Neural cell (in vitro differentiated cells): ENCODE measurements at regions not wholly inside any gene's neighbourhood (a gene's known extent, or its start where the extent isn't known, plus 50 kb on each side); places are given as distances from the start of the nearest gene placed in this dataset.

ENCODE experiments used
- EP300 ChIP-seq: fragments of 450-650 bp; conservative IDR thresholded peaks from 2 replicates; pipeline ENCODE4 v1.6.1; 2014; ENCODE audit warnings: antibody characterized with exemption, mild to moderate bottlenecking, moderate library complexity; ENCODE audit not compliant: poor library complexity, severe bottlenecking
- EZH2 ChIP-seq: fragments of 200-600, 300-800 bp; shearing (Covaris generic), sonication (generic); IDR thresholded peaks from 2 replicates; pipeline ENCODE4 v1.6.1; 2014; ENCODE audit warnings: antibody characterized with exemption, low read length, borderline replicate concordance, mild to moderate bottlenecking; ENCODE audit not compliant: insufficient read depth, poor library complexity, severe bottlenecking
- POLR2AphosphoS5 ChIP-seq: IDR thresholded peaks from 2 replicates; pipeline ENCODE4 v1.6.1; 2012
- RAD21 ChIP-seq: fragments of 450-650 bp; conservative IDR thresholded peaks from 2 replicates; pipeline ENCODE4 v1.6.1; 2014; ENCODE audit warnings: antibody characterized with exemption, mild to moderate bottlenecking, moderate library complexity
- SMC3 ChIP-seq: fragments of 450-650 bp; conservative IDR thresholded peaks from 2 replicates; pipeline ENCODE4 v1.6.1; 2014; ENCODE audit warnings: antibody characterized with exemption, mild to moderate bottlenecking, moderate library complexity; ENCODE audit not compliant: poor library complexity
- TAF1 ChIP-seq: IDR thresholded peaks from 2 replicates; pipeline ENCODE4 v1.6.1; 2012; ENCODE audit warnings: low read depth
- TF ChIP-seq, protein P1 (sequence below): fragments of 450-650 bp; IDR thresholded peaks from 2 replicates; pipeline ENCODE4 v1.5.1; 2014; ENCODE audit warnings: antibody characterized with exemption, mild to moderate bottlenecking, moderate library complexity; ENCODE audit not compliant: poor library complexity, severe bottlenecking

GRCh38 chr4:8762356-8762755 lies 109.3 kb downstream of the HMX1 start:
- TF ChIP-seq, protein P1, sequence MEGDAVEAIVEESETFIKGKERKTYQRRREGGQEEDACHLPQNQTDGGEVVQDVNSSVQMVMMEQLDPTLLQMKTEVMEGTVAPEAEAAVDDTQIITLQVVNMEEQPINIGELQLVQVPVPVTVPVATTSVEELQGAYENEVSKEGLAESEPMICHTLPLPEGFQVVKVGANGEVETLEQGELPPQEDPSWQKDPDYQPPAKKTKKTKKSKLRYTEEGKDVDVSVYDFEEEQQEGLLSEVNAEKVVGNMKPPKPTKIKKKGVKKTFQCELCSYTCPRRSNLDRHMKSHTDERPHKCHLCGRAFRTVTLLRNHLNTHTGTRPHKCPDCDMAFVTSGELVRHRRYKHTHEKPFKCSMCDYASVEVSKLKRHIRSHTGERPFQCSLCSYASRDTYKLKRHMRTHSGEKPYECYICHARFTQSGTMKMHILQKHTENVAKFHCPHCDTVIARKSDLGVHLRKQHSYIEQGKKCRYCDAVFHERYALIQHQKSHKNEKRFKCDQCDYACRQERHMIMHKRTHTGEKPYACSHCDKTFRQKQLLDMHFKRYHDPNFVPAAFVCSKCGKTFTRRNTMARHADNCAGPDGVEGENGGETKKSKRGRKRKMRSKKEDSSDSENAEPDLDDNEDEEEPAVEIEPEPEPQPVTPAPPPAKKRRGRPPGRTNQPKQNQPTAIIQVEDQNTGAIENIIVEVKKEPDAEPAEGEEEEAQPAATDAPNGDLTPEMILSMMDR, result no peak
- TF ChIP-seq EP300 (no peak), TAF1 (no peak), EZH2 (no peak), RAD21 (no peak), SMC3 (no peak), POLR2AphosphoS5 (no peak)
